ENCODE measurements at regions not wholly inside any gene's neighbourhood (a gene's known extent, or its start where the extent isn't known, plus 50 kb on each side); places are given as distances from the start of the nearest gene placed in this dataset.

GRCh38 chr5:174482607-174483024 lies 241.8 kb upstream of the MSX2 start:
- H2AFZ ChIP-seq (ENCODE audit: low read length) = no peak overlapping the region
- H3K4me2 ChIP-seq (ENCODE audit: low read depth, low read length, poor library complexity, severe bottlenecking) = no peak overlapping the region
- no peak overlapping the region for H3K4me3 ChIP-seq (ENCODE audit: low read length, poor library complexity, severe bottlenecking)
- TF ChIP-seq EZH2phosphoT487 (IDR thresholded peaks at IDR 0.05; ENCODE audit: borderline replicate concordance) (no peak), CTCF (conservative IDR thresholded peaks at IDR 0.05; ENCODE audit: low read length) (no peak)
- no peaks in the 10 kb centered on the region for H3K79me2 ChIP-seq (ENCODE audit: insufficient read depth, low read length)
- no peak overlapping the region for H3K9ac ChIP-seq (ENCODE audit: low read depth, low read length, poor library complexity, severe bottlenecking)
- no peaks in the 10 kb centered on the region for H4K20me1 ChIP-seq (ENCODE audit: insufficient read depth, low read length, poor library complexity, severe bottlenecking)
- no peaks in the 10 kb centered on the region for H3K9me3 ChIP-seq (ENCODE audit: insufficient read depth, low read depth, low read length)
- H3K9me2 ChIP-seq (replicated peaks; ENCODE audit: low read depth, low read length) = no peaks in the 10 kb centered on the region
- no peaks in the 10 kb centered on the region for H3K4me1 ChIP-seq (ENCODE audit: insufficient read depth, low read length, poor library complexity, severe bottlenecking)
- no peaks in the 10 kb centered on the region for H3K27me3 ChIP-seq (ENCODE audit: insufficient read depth, low read length, poor library complexity, severe bottlenecking)
- no peaks in the 10 kb centered on the region for H3K36me3 ChIP-seq (ENCODE audit: insufficient read depth, low read length)
- no peaks in the 10 kb centered on the region for H3F3A ChIP-seq (ENCODE audit: low read depth)

- Histone ChIP-seq H3K79me2 (ENCODE audit: insufficient read depth, low read length) (no peaks in the 10 kb centered on the region), H3F3A (ENCODE audit: low read depth) (no peaks in the 10 kb centered on the region), H3K36me3 (ENCODE audit: insufficient read depth, low read length) (no peaks in the 10 kb centered on the region), H3K4me2 (ENCODE audit: low read depth, low read length, poor library complexity, severe bottlenecking) (no peak overlapping the region), H3K9ac (ENCODE audit: low read depth, low read length, poor library complexity, severe bottlenecking) (no peak overlapping the region), H3K4me3 (ENCODE audit: low read length, poor library complexity, severe bottlenecking) (no peak overlapping the region), H3K27me3 (ENCODE audit: insufficient read depth, low read length, poor library complexity, severe bottlenecking) (no peaks in the 10 kb centered on the region), H2AFZ (ENCODE audit: low read length) (no peak overlapping the region), H3K4me1 (ENCODE audit: insufficient read depth, low read length, poor library complexity, severe bottlenecking) (no peaks in the 10 kb centered on the region), H3K9me3 (ENCODE audit: insufficient read depth, low read depth, low read length) (no peaks in the 10 kb centered on the region), H4K20me1 (ENCODE audit: insufficient read depth, low read length, poor library complexity, severe bottlenecking) (no peaks in the 10 kb centered on the region), H3K9me2 (replicated peaks; ENCODE audit: low read depth, low read length) (no peaks in the 10 kb centered on the region)
- TF ChIP-seq EZH2phosphoT487 (IDR thresholded peaks at IDR 0.05; ENCODE audit: borderline replicate concordance) (no peak), CTCF (conservative IDR thresholded peaks at IDR 0.05; ENCODE audit: low read length) (no peak)
Observed at GRCh38 chr5:174483411-174483810, 241.0 kb upstream of the MSX2 start.

- no peaks in the 10 kb centered on the region for H3K36me3 ChIP-seq (ENCODE audit: insufficient read depth, low read length)
- H4K20me1 ChIP-seq (ENCODE audit: insufficient read depth, low read length, poor library complexity, severe bottlenecking) = no peaks in the 10 kb centered on the region
- H3K4me1 ChIP-seq (ENCODE audit: insufficient read depth, low read length, poor library complexity, severe bottlenecking) = peaks cover 3% of the 10 kb centered on the region
- no peak overlapping the region for H3K4me3 ChIP-seq (ENCODE audit: low read length, poor library complexity, severe bottlenecking)
- H3K9me2 ChIP-seq (replicated peaks; ENCODE audit: low read depth, low read length) = no peaks in the 10 kb centered on the region
- H3K79me2 ChIP-seq (ENCODE audit: insufficient read depth, low read length) = no peaks in the 10 kb centered on the region
- H3K4me2 ChIP-seq (ENCODE audit: low read depth, low read length, poor library complexity, severe bottlenecking) = no peak overlapping the region
- H3K27me3 ChIP-seq (ENCODE audit: insufficient read depth, low read length, poor library complexity, severe bottlenecking) = no peaks in the 10 kb centered on the region
- H3K9ac ChIP-seq (ENCODE audit: low read depth, low read length, poor library complexity, severe bottlenecking) = no peak overlapping the region
- TF ChIP-seq CTCF (conservative IDR thresholded peaks at IDR 0.05; ENCODE audit: low read length) = no peak
- no peak for TF ChIP-seq EZH2phosphoT487 (IDR thresholded peaks at IDR 0.05; ENCODE audit: borderline replicate concordance)
- H2AFZ ChIP-seq (ENCODE audit: low read length) = no peak overlapping the region
- no peaks in the 10 kb centered on the region for H3K9me3 ChIP-seq (ENCODE audit: insufficient read depth, low read depth, low read length)
- H3F3A ChIP-seq (ENCODE audit: low read depth) = no peaks in the 10 kb centered on the region
Observed at GRCh38 chr5:174489215-174489614, 235.2 kb upstream of the MSX2 start.

All from Loucy (cell line).